Ishikawa (cell line): ENCODE measurements at regions not wholly inside any gene's neighbourhood (a gene's known extent, or its start where the extent isn't known, plus 50 kb on each side); places are given as distances from the start of the nearest gene placed in this dataset.

Source experiments
- CEBPB ChIP-seq: IDR thresholded peaks from 2 replicates; pipeline ENCODE4 v1.6.1; 2012
- EP300 ChIP-seq: IDR thresholded peaks from 2 replicates; pipeline ENCODE4 v1.6.1; 2012; ENCODE audit warnings: borderline replicate concordance
- FOXM1 ChIP-seq: IDR thresholded peaks from 2 replicates; pipeline ENCODE4 v1.6.1; 2012; ENCODE audit warnings: low read depth, borderline replicate concordance
- NFIC ChIP-seq: IDR thresholded peaks from 2 replicates; pipeline ENCODE4 v1.6.1; 2012
- RAD21 ChIP-seq: IDR thresholded peaks from 2 replicates; pipeline ENCODE4 v1.6.1; 2012; ENCODE audit warnings: low read depth
- TAF1 ChIP-seq: IDR thresholded peaks from 2 replicates; pipeline ENCODE4 v1.6.1; 2012; ENCODE audit warnings: low read depth, mild to moderate bottlenecking
- TCF12 ChIP-seq: IDR thresholded peaks from 2 replicates; pipeline ENCODE4 v1.6.1; 2012; ENCODE audit warnings: low read depth
- TEAD4 ChIP-seq: IDR thresholded peaks from 2 replicates; pipeline ENCODE4 v1.6.1; 2012
- USF1 ChIP-seq: IDR thresholded peaks from 2 replicates; pipeline ENCODE4 v1.6.1; 2012
- YY1 ChIP-seq: IDR thresholded peaks from 2 replicates; pipeline ENCODE4 v1.6.1; 2012; ENCODE audit warnings: low read depth
- ZBTB7A ChIP-seq: IDR thresholded peaks from 2 replicates; pipeline ENCODE4 v1.6.1; 2012; ENCODE audit warnings: low read depth

DNA sequence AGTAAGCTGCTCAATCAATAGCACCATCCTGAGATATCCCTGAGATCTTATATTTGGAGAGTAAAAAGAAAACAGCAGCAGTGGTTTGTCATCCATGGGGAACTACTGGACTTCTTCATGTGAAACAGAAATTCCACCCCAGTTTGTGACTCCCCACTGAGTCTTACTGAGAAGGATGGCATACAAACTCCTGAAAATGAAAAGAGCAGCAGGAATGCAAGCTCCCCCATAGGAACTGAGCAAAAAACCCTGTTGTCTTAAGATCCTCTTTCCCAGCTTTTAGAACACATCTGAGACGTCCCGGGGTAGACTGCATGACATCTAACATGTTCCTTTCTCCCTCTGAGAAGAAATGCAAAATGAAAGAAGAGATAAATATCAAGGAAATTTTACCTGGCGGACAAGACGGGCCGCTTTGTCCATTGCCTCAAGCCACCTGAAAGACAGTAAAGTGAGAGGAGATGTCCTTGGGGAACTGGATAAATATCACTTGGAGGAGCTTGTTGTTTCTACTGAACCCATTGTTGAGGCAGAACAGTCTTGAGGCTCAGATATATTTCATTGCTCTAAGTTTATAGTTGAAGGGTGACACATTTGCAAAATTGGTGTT is 117.1 kb downstream of the NUDT12 start:
- no peak for TF ChIP-seq EP300
- TF ChIP-seq TEAD4 = no peak
- no peak for TF ChIP-seq CEBPB
- no peak for TF ChIP-seq YY1
- TF ChIP-seq RAD21 = no peak
- no peak for TF ChIP-seq NFIC
- no peak for TF ChIP-seq TAF1
- TF ChIP-seq USF1 = no peak
- no peak for TF ChIP-seq ZBTB7A
- TF ChIP-seq TCF12 = no peak
- TF ChIP-seq FOXM1 = no peak
